GM21737 (cell line): ENCODE measurements at regions not wholly inside any gene's neighbourhood (a gene's known extent, or its start where the extent isn't known, plus 50 kb on each side); places are given as distances from the start of the nearest gene placed in this dataset.
"Not testable (repeated sequence)": the region's sequence is repeated elsewhere in the genome, so short reads cannot be mapped to it uniquely, and the experiment has no call there.

Experiments used
- ATAC-seq: cut with Tn5 transposase; IDR thresholded peaks from one replicate; pipeline ENCODE4 v1.9.1; 2021; ENCODE audit warnings: mild to moderate bottlenecking, moderate library complexity; ENCODE audit not compliant: unreplicated experiment

GRCh38 chr14:22313172-22313801, 275.7 kb downstream of the DAD1 start:
- ATAC-seq: no peak

GRCh38 chr14:22311636-22312035, 277.4 kb downstream of the DAD1 start:
- no peak for ATAC-seq

- ATAC-seq: no peak
These were observed 283.4 kb downstream of the DAD1 start for GRCh38 chr14:22305607-22306006.

- ATAC-seq: no peak
These were observed 284.7 kb downstream of the DAD1 start for GRCh38 chr14:22304326-22304725.

- ATAC-seq: no peak
These were observed 285.3 kb downstream of the DAD1 start for GRCh38 chr14:22303589-22304195.

- ATAC-seq: no peak
These were observed 288.4 kb downstream of the DAD1 start for GRCh38 chr14:22300646-22301045.

- no peak for ATAC-seq
These were observed 291.6 kb downstream of the DAD1 start for GRCh38 chr14:22297376-22297775.

- ATAC-seq: no peak
These were observed 292.3 kb downstream of the DAD1 start for GRCh38 chr14:22296722-22297121.

- no peak for ATAC-seq
These were observed 292.9 kb downstream of the DAD1 start for GRCh38 chr14:22296088-22296487.

- no peak for ATAC-seq
These were observed 297.6 kb downstream of the DAD1 start for GRCh38 chr14:22291406-22291805.

- ATAC-seq: no peak
These were observed 299.5 kb downstream of the DAD1 start for GRCh38 chr14:22289570-22289969.

- ATAC-seq: no peak
These were observed 303.0 kb downstream of the DAD1 start for GRCh38 chr14:22285991-22286390.

GRCh38 chr14:22282949-22283348, 306.1 kb downstream of the DAD1 start:
- no peak for ATAC-seq

- ATAC-seq: no peak
These were observed 306.6 kb downstream of the DAD1 start for GRCh38 chr14:22282417-22282816.

GRCh38 chr14:22281447-22281874, 307.6 kb downstream of the DAD1 start:
- not testable (repeated sequence) for ATAC-seq

- no peak for ATAC-seq
These were observed 308.3 kb downstream of the DAD1 start for GRCh38 chr14:22280497-22281316.

- ATAC-seq: no peak
These were observed 311.9 kb downstream of the DAD1 start for GRCh38 chr14:22276913-22277816.

- no peak for ATAC-seq
These were observed 316.9 kb downstream of the DAD1 start for GRCh38 chr14:22271838-22272799.

- no peak for ATAC-seq
These were observed 320.1 kb downstream of the DAD1 start for GRCh38 chr14:22268875-22269274.

- ATAC-seq: no peak
These were observed 322.3 kb downstream of the DAD1 start for GRCh38 chr14:22266683-22267082.
